Stomach (tissue), 8 donors: ENCODE measurements at regions not wholly inside any gene's neighbourhood (a gene's known extent, or its start where the extent isn't known, plus 50 kb on each side); places are given as distances from the start of the nearest gene placed in this dataset.

Experiments used
- DNase-seq, 2 donors: peaks; one replicate each; pipeline versions ENCODE4 v3.0.0 to v3.0.0-alpha.2; 2013 to 2019
- H3K27ac ChIP-seq, 5 donors: fragments of 200-600 bp in 4 of 5; sonication (generic) in 4 of 5; one replicate each; pipeline ENCODE4 v1.5.1; 2013 to 2019; ENCODE audit warnings: mild to moderate bottlenecking in 1 of 5, moderate library complexity in 1 of 5
- H3K27me3 ChIP-seq, 3 donors: fragments of 200-600 bp; sonication (generic); one replicate each; pipeline ENCODE4 v1.5.1; 2017 to 2019; ENCODE audit warnings: mixed run types in 1 of 3
- H3K36me3 ChIP-seq, 4 donors: fragments of 200-600 bp; sonication (generic); 1 replicate in 3 of 4; 2 replicates in 1 of 4; pipeline ENCODE4 v1.5.1; 2016 to 2019
- H3K4me1 ChIP-seq, 4 donors: fragments of 200-600 bp; sonication (generic); one replicate each; pipeline ENCODE4 v1.5.1; 2016 to 2019
- H3K4me3 ChIP-seq, 4 donors: fragments of 200-600 bp; sonication (generic) in 3 of 4; one replicate each; pipeline ENCODE4 v1.5.1; 2016 to 2019; ENCODE audit warnings: mild to moderate bottlenecking in 1 of 4
- H3K9me3 ChIP-seq, 4 donors: fragments of 200-600 bp; sonication (generic); one replicate each; pipeline ENCODE4 v1.5.1; 2016 to 2019
- EP300 ChIP-seq: sonication (generic); formaldehyde crosslinking; IDR thresholded peaks from one replicate; pipeline ENCODE4 v1.6.1; 2017; ENCODE audit warnings: antibody characterized with exemption
- POLR2A ChIP-seq, 4 donors: fragments of 450-650 bp; IDR thresholded peaks; one replicate each; pipeline ENCODE4 v1.6.1; 2016; ENCODE audit warnings: antibody characterized with exemption in 4 of 4, control low read depth in 2 of 4, mild to moderate bottlenecking in 1 of 4, moderate library complexity in 1 of 4
- POLR2AphosphoS5 ChIP-seq, 3 donors: sonication (generic); formaldehyde crosslinking; IDR thresholded peaks; one replicate each; pipeline ENCODE4 v1.6.1; 2016; ENCODE audit warnings: antibody characterized with exemption in 3 of 3
- WGBS, 5 donors: extraction: QIAGEN DNeasy Blood & Tissue Kit in 3 of 5; methylation state at CpG; one replicate each; pipeline versions ENCODE4 v1.1.5 to v1.1.7; 2013 to 2018; 5-methylcytosine and 5-hydroxymethylcytosine counted together
- intact Hi-C: fragments of 100-400 bp; cut with DNase I; formaldehyde crosslinking; loops from one replicate; pipeline ENCODE4 v1.15.1; 2023; ENCODE audit warnings: low total_unique reads
- TF ChIP-seq, protein P1 (sequence below), 7 experiments: fragments of 450-650 bp in 4 of 7; fragments of 200-600 bp in 3 of 7; sonication (generic) in 3 of 7; IDR thresholded peaks; one replicate each; pipeline ENCODE4 v1.5.1; 2016 to 2019; ENCODE audit warnings: antibody characterized with exemption in 7 of 7, control low read depth in 2 of 7, mild to moderate bottlenecking in 1 of 7
- donor health status: healthy with polysubstance abuse.
- donor health status: Bipolar disorder and iron deficiency.
- donor health status: healthy.

DNA sequence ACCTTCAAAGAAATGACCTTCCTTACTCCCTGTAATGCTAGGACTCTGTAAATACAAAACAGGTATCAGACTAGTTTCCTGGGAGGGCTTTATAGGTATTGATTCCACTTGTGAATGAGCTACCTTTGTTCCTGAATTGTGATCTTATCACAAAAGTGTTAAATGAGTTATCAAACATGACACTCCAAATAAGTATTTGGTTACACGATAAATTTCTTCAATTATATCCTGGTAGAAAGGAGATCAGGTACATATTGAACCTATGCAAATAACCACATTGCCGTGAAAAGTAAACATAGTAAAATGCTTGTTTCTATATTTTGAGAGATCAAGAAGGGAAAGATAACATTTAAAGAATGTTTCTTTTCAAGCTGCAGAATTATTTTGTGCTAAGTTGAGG lies 285.3 kb downstream of the HIVEP2 start:
- Histone ChIP-seq H3K27me3 (no peaks in the 10 kb centered on the region), H3K27ac (no peak overlapping the region), H3K9me3 (peaks cover 0 to 6% (median 4%) of the 10 kb centered on the region in 4 donors), H3K4me3 (no peak overlapping the region), H3K36me3 (no peaks in the 10 kb centered on the region), H3K4me1 (no peaks in the 10 kb centered on the region)
- TF ChIP-seq, protein P1, sequence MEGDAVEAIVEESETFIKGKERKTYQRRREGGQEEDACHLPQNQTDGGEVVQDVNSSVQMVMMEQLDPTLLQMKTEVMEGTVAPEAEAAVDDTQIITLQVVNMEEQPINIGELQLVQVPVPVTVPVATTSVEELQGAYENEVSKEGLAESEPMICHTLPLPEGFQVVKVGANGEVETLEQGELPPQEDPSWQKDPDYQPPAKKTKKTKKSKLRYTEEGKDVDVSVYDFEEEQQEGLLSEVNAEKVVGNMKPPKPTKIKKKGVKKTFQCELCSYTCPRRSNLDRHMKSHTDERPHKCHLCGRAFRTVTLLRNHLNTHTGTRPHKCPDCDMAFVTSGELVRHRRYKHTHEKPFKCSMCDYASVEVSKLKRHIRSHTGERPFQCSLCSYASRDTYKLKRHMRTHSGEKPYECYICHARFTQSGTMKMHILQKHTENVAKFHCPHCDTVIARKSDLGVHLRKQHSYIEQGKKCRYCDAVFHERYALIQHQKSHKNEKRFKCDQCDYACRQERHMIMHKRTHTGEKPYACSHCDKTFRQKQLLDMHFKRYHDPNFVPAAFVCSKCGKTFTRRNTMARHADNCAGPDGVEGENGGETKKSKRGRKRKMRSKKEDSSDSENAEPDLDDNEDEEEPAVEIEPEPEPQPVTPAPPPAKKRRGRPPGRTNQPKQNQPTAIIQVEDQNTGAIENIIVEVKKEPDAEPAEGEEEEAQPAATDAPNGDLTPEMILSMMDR (IDR thresholded peaks at IDR 0.05): no peak
- no peak for TF ChIP-seq POLR2A (IDR thresholded peaks at IDR 0.05)
- TF ChIP-seq POLR2AphosphoS5 (IDR thresholded peaks at IDR 0.05): no peak
- no peak for TF ChIP-seq EP300
- no peak for DNase-seq
- WGBS, 5 donors: 29 to 53% (median 33%) methylated on average over 2 of the region's 2 CpGs
- intact Hi-C loops: no loop called here

GRCh38 chr6:142665393-142665792 lies 279.6 kb downstream of the HIVEP2 start:
- 25 to 54% (median 37%) methylated on average over 2 of the region's 2 CpGs for WGBS, 5 donors
- H3K36me3 ChIP-seq: no peaks in the 10 kb centered on the region
- intact Hi-C loops: no loop called here

GRCh38 chr6:142666599-142667185 lies 278.3 kb downstream of the HIVEP2 start:
- DNase-seq: no peak
- intact Hi-C loops: no loop called here
- no peak overlapping the region for H3K4me3 ChIP-seq
- no peak overlapping the region for H3K27ac ChIP-seq
- TF ChIP-seq POLR2AphosphoS5 (IDR thresholded peaks at IDR 0.05): no peak
- TF ChIP-seq, protein P1 (IDR thresholded peaks at IDR 0.05): no peak
- TF ChIP-seq POLR2A (IDR thresholded peaks at IDR 0.05): no peak
- TF ChIP-seq EP300: no peak
- H3K27me3 ChIP-seq: no peaks in the 10 kb centered on the region
- H3K4me1 ChIP-seq: no peaks in the 10 kb centered on the region
- 74 to 84% (median 81%) methylated on average over 4 of the region's 4 CpGs for WGBS, 5 donors
- H3K36me3 ChIP-seq: no peaks in the 10 kb centered on the region
- peaks cover 0 to 6% (median 4%) of the 10 kb centered on the region in 4 donors for H3K9me3 ChIP-seq

More at GRCh38 chr6:142665393-142665792, 279.6 kb downstream of the HIVEP2 start:
- DNase-seq: no peak
- Histone ChIP-seq H3K27ac (no peak overlapping the region), H3K4me3 (no peak overlapping the region), H3K4me1 (no peaks in the 10 kb centered on the region), H3K9me3 (peaks cover 0 to 6% (median 4%) of the 10 kb centered on the region in 4 donors), H3K27me3 (no peaks in the 10 kb centered on the region)
- TF ChIP-seq, protein P1 (IDR thresholded peaks at IDR 0.05): no peak
- TF ChIP-seq EP300: no peak

- DNase-seq: no peak
- intact Hi-C loops: no loop called here
- 91 to 97% (median 95%) methylated on average over 4 of the region's 4 CpGs for WGBS, 5 donors
- Histone ChIP-seq H3K27ac (no peak overlapping the region), H3K27me3 (no peaks in the 10 kb centered on the region), H3K4me1 (no peaks in the 10 kb centered on the region), H3K4me3 (no peak overlapping the region), H3K9me3 (no peaks in the 10 kb centered on the region), H3K36me3 (no peaks in the 10 kb centered on the region)
- TF ChIP-seq EP300 (no peak), POLR2AphosphoS5 (IDR thresholded peaks at IDR 0.05) (no peak), POLR2A (IDR thresholded peaks at IDR 0.05) (no peak)
- TF ChIP-seq, protein P1 (IDR thresholded peaks at IDR 0.05): no peak
Observed at GRCh38 chr6:142669471-142670351, 275.3 kb downstream of the HIVEP2 start.
